ENCODE measurements at regions not wholly inside any gene's neighbourhood (a gene's known extent, or its start where the extent isn't known, plus 50 kb on each side); places are given as distances from the start of the nearest gene placed in this dataset.

DNA sequence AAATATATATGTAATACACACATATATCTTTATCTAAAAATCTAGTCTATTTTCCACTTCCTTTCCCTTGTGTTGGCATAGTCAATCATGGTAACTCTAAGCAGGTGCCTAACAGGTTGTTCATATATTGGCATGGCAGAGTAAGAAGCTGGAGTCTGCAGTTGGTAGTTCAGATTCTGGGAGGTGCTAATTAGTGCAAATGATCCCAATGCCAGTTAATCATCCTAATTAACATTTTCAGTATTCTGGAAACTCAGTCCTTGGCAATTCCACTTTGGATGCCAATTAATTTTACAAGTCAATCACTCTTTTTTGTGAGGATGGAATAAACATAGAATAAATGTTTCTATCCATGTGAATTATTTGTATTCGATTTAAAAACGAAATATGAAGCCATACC lies 863.7 kb upstream of the SOX9 start:
- TF ChIP-seq, protein P1, sequence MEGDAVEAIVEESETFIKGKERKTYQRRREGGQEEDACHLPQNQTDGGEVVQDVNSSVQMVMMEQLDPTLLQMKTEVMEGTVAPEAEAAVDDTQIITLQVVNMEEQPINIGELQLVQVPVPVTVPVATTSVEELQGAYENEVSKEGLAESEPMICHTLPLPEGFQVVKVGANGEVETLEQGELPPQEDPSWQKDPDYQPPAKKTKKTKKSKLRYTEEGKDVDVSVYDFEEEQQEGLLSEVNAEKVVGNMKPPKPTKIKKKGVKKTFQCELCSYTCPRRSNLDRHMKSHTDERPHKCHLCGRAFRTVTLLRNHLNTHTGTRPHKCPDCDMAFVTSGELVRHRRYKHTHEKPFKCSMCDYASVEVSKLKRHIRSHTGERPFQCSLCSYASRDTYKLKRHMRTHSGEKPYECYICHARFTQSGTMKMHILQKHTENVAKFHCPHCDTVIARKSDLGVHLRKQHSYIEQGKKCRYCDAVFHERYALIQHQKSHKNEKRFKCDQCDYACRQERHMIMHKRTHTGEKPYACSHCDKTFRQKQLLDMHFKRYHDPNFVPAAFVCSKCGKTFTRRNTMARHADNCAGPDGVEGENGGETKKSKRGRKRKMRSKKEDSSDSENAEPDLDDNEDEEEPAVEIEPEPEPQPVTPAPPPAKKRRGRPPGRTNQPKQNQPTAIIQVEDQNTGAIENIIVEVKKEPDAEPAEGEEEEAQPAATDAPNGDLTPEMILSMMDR (IDR thresholded peaks at IDR 0.05; ENCODE audit: borderline replicate concordance, extremely low read depth, insufficient read depth), result no peak

DNA sequence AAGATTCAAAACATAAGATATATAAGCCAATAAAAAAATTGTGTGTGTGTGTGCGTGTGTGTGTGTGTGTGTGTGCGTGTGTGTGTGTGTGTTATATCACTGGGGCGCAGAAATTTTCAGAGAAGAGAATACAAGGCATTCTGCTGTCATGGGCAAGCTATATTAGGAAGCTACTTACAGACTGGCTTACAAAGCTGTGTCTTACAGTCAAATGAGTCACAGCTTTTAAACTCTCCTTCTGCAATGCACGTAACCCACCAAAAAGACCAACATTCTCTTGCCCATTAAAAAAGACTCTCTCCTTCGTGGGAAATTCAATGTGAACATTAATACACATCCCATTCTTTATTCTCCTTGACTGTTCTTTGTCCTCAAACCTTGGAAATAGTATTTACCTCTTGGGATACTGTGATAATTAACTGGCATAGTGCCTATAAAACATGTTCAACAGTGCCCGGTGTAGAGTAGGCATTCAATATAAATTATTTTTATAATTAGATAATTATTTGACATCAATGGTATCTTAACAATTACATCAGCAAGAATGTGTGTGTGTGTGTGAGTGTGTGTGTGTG lies 860.4 kb upstream of the SOX9 start:
- Histone ChIP-seq H3K4me3 (ENCODE audit: low read length in 3 of 3) (no peak overlapping the region), H3K9ac (ENCODE audit: low read length in 3 of 3) (no peak overlapping the region), H3K27ac (ENCODE audit: low read depth in 2 of 2, low read length in 2 of 2) (no peak overlapping the region), H3K9me3 (ENCODE audit: control insufficient read depth in 2 of 3, insufficient read depth in 1 of 3, low read length in 3 of 3) (no peaks in the 10 kb centered on the region), H3K27me3 (ENCODE audit: control insufficient read depth, insufficient read depth, low read length) (no peaks in the 10 kb centered on the region), H3K4me1 (ENCODE audit: control insufficient read depth in 2 of 3, insufficient read depth in 2 of 3, low read depth in 1 of 3, low read length in 3 of 3) (no peaks in the 10 kb centered on the region), H3K36me3 (ENCODE audit: control insufficient read depth in 2 of 3, insufficient read depth in 3 of 3, low read length in 3 of 3) (no peaks in the 10 kb centered on the region)
- intact Hi-C loops (cut with DNase I), result no loop called here
- FAIRE-seq (no peak), DNase-seq (no peak)
- TF ChIP-seq, protein P1 (IDR thresholded peaks at IDR 0.05; ENCODE audit: borderline replicate concordance, extremely low read depth, insufficient read depth), result no peak

More for the DNA sequence above, 863.7 kb upstream of the SOX9 start:
- Histone ChIP-seq H3K4me1 (ENCODE audit: control insufficient read depth in 2 of 3, insufficient read depth in 2 of 3, low read depth in 1 of 3, low read length in 3 of 3) (no peaks in the 10 kb centered on the region), H3K4me3 (ENCODE audit: low read length in 3 of 3) (no peak overlapping the region), H3K27ac (ENCODE audit: low read depth in 2 of 2, low read length in 2 of 2) (no peak overlapping the region), H3K36me3 (ENCODE audit: control insufficient read depth in 2 of 3, insufficient read depth in 3 of 3, low read length in 3 of 3) (no peaks in the 10 kb centered on the region), H3K9ac (ENCODE audit: low read length in 3 of 3) (no peak overlapping the region), H3K9me3 (ENCODE audit: control insufficient read depth in 2 of 3, insufficient read depth in 1 of 3, low read length in 3 of 3) (no peaks in the 10 kb centered on the region), H3K27me3 (ENCODE audit: control insufficient read depth, insufficient read depth, low read length) (no peaks in the 10 kb centered on the region)
- intact Hi-C loops (cut with DNase I), result loop anchor here (10.0 kb wide), 1 partner anchor 62 kb away; no protein-coding TSS in a partner anchor
- DNase-seq (no peak), FAIRE-seq (no peak)

DNA sequence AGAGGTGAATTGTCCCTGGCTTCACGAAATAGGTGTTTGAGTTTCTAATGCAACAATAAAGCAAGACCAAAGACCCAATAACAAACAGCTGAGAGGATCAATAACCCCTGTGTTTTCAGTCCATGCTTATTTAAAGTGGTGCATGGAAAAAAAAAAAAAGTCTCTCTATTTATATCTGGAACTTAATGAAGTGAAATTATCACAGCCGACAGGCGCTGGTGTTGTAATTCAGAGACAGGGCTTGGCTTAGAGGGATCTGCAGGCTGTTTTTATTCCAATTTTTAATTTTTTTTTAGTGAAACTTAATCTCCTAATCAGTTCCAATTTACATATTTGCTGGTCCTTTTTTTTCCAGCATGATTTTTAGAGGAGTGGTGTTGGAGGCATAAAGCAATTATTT lies 858.2 kb upstream of the SOX9 start:
- Histone ChIP-seq H3K9ac (ENCODE audit: low read length in 3 of 3) (no peak overlapping the region), H3K4me3 (ENCODE audit: low read length in 3 of 3) (no peak overlapping the region), H3K9me3 (ENCODE audit: control insufficient read depth in 2 of 3, insufficient read depth in 1 of 3, low read length in 3 of 3) (peaks cover 0 to 12% (median 0%) of the 10 kb centered on the region in 3 donors), H3K36me3 (ENCODE audit: control insufficient read depth in 2 of 3, insufficient read depth in 3 of 3, low read length in 3 of 3) (no peaks in the 10 kb centered on the region), H3K4me1 (ENCODE audit: control insufficient read depth in 2 of 3, insufficient read depth in 2 of 3, low read depth in 1 of 3, low read length in 3 of 3) (no peaks in the 10 kb centered on the region), H3K27ac (ENCODE audit: low read depth in 2 of 2, low read length in 2 of 2) (no peak overlapping the region), H3K27me3 (ENCODE audit: control insufficient read depth, insufficient read depth, low read length) (no peaks in the 10 kb centered on the region)
- DNase-seq, result no peak
- intact Hi-C loops (cut with DNase I), result no loop called here
- TF ChIP-seq, protein P1 (IDR thresholded peaks at IDR 0.05; ENCODE audit: borderline replicate concordance, extremely low read depth, insufficient read depth), result no peak
- FAIRE-seq, result no peak

DNA sequence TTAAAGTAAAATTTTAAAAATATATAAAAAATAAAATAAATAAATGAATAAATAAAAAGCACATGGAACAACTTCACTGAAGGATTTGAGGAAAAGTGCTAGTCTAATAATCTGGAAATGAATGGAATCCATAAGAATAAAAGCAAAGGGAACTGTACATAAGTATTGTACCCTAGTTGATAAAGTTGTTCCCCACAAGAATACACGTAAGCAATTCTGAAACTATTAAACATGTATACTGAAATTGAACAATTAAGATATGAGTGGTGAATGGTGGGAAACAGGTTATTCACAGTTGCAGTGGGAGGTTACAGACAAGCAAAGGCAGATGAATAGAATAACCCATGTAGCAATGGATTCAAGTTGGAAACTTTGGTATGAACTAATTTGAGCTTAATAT lies 853.2 kb upstream of the SOX9 start:
- Histone ChIP-seq H3K9ac (ENCODE audit: low read length in 3 of 3) (no peak overlapping the region), H3K9me3 (ENCODE audit: control insufficient read depth in 2 of 3, insufficient read depth in 1 of 3, low read length in 3 of 3) (peaks cover 0 to 18% (median 3%) of the 10 kb centered on the region in 3 donors), H3K27me3 (ENCODE audit: control insufficient read depth, insufficient read depth, low read length) (no peaks in the 10 kb centered on the region), H3K4me3 (ENCODE audit: low read length in 3 of 3) (no peak overlapping the region), H3K36me3 (ENCODE audit: control insufficient read depth in 2 of 3, insufficient read depth in 3 of 3, low read length in 3 of 3) (no peaks in the 10 kb centered on the region), H3K27ac (ENCODE audit: low read depth in 2 of 2, low read length in 2 of 2) (no peak overlapping the region), H3K4me1 (ENCODE audit: control insufficient read depth in 2 of 3, insufficient read depth in 2 of 3, low read depth in 1 of 3, low read length in 3 of 3) (no peaks in the 10 kb centered on the region)
- FAIRE-seq (no peak), DNase-seq (no peak)
- TF ChIP-seq, protein P1 (IDR thresholded peaks at IDR 0.05; ENCODE audit: borderline replicate concordance, extremely low read depth, insufficient read depth), result no peak
- intact Hi-C loops (cut with DNase I), result no loop called here

All from kidney (tissue), 13 donors.